KMS-11 (cell line): ENCODE measurements at regions not wholly inside any gene's neighbourhood (a gene's known extent, or its start where the extent isn't known, plus 50 kb on each side); places are given as distances from the start of the nearest gene placed in this dataset.

Experiments
- H2AFZ ChIP-seq: fragments of 200-600 bp; sonication (generic); 2 replicates; pipeline ENCODE4 v1.6.1; 2016; ENCODE audit warnings: antibody characterized with exemption, mixed run types, low read depth
- H3K27ac ChIP-seq: fragments of 200-600 bp; sonication (generic); 2 replicates; pipeline ENCODE4 v1.6.1; 2016; ENCODE audit warnings: mild to moderate bottlenecking, mixed run types
- H3K27me3 ChIP-seq: fragments of 200-600 bp; sonication (generic); 2 replicates; pipeline ENCODE4 v1.6.1; 2017; ENCODE audit warnings: mild to moderate bottlenecking, low read depth, mixed run types, moderate library complexity; ENCODE audit not compliant: insufficient read depth
- H3K36me3 ChIP-seq: fragments of 200-600 bp; sonication (generic); 2 replicates; pipeline ENCODE4 v1.6.1; 2017; ENCODE audit warnings: mild to moderate bottlenecking, mixed run types; ENCODE audit not compliant: insufficient read depth
- H3K4me1 ChIP-seq: fragments of 200-600 bp; sonication (generic); 2 replicates; pipeline ENCODE4 v1.6.1; 2016; ENCODE audit warnings: mild to moderate bottlenecking, low read depth, mixed run types; ENCODE audit not compliant: poor library complexity, severe bottlenecking
- H3K4me2 ChIP-seq: fragments of 200-600 bp; sonication (generic); 2 replicates; pipeline ENCODE4 v1.7.0; 2016; ENCODE audit warnings: mild to moderate bottlenecking, mixed run types
- H3K4me3 ChIP-seq: fragments of 200-600 bp; sonication (generic); IDR thresholded peaks from 2 replicates; pipeline ENCODE4 v1.6.1; 2017; ENCODE audit warnings: low read depth, low read length, mixed read lengths; ENCODE audit not compliant: insufficient read depth
- H3K79me2 ChIP-seq: fragments of 200-600 bp; sonication (generic); 2 replicates; pipeline ENCODE4 v1.6.1; 2016; ENCODE audit warnings: low read depth, mixed run types; ENCODE audit not compliant: insufficient read depth
- H3K9ac ChIP-seq: fragments of 200-600 bp; sonication (generic); 2 replicates; pipeline ENCODE4 v1.6.1; 2016; ENCODE audit warnings: mild to moderate bottlenecking, mixed run types
- H4K20me1 ChIP-seq: fragments of 200-600 bp; sonication (generic); 2 replicates; pipeline ENCODE4 v1.6.1; 2016; ENCODE audit warnings: mild to moderate bottlenecking, mixed run types; ENCODE audit not compliant: insufficient read depth
- TF ChIP-seq, protein P1 (sequence below): fragments of 200-600 bp; sonication (generic); conservative IDR thresholded peaks from 2 replicates; pipeline ENCODE4 v1.6.1; 2017; ENCODE audit warnings: low read depth, mild to moderate bottlenecking, antibody characterized with exemption, low read length, moderate library complexity, mixed read lengths

- no peak overlapping the region for H3K4me2 ChIP-seq
- no peak overlapping the region for H2AFZ ChIP-seq
- H3K36me3 ChIP-seq = no peaks in the 10 kb centered on the region
- H4K20me1 ChIP-seq = no peaks in the 10 kb centered on the region
- H3K27ac ChIP-seq = no peak overlapping the region
- H3K27me3 ChIP-seq = no peaks in the 10 kb centered on the region
- peaks cover 7% of the 10 kb centered on the region for H3K4me1 ChIP-seq
- no peak overlapping the region for H3K4me3 ChIP-seq
- TF ChIP-seq, protein P1, sequence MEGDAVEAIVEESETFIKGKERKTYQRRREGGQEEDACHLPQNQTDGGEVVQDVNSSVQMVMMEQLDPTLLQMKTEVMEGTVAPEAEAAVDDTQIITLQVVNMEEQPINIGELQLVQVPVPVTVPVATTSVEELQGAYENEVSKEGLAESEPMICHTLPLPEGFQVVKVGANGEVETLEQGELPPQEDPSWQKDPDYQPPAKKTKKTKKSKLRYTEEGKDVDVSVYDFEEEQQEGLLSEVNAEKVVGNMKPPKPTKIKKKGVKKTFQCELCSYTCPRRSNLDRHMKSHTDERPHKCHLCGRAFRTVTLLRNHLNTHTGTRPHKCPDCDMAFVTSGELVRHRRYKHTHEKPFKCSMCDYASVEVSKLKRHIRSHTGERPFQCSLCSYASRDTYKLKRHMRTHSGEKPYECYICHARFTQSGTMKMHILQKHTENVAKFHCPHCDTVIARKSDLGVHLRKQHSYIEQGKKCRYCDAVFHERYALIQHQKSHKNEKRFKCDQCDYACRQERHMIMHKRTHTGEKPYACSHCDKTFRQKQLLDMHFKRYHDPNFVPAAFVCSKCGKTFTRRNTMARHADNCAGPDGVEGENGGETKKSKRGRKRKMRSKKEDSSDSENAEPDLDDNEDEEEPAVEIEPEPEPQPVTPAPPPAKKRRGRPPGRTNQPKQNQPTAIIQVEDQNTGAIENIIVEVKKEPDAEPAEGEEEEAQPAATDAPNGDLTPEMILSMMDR = no peak
- no peaks in the 10 kb centered on the region for H3K79me2 ChIP-seq
- H3K9ac ChIP-seq = no peak overlapping the region
These were observed 725.8 kb upstream of the KIRREL3 start for GRCh38 chr11:127726367-127726766.

GRCh38 chr11:127723714-127724113 lies 723.1 kb upstream of the KIRREL3 start:
- Histone ChIP-seq H4K20me1 (no peaks in the 10 kb centered on the region), H3K9ac (no peak overlapping the region), H3K4me2 (no peak overlapping the region), H3K4me3 (no peak overlapping the region), H2AFZ (no peak overlapping the region), H3K27me3 (no peaks in the 10 kb centered on the region), H3K36me3 (no peaks in the 10 kb centered on the region), H3K27ac (no peak overlapping the region), H3K79me2 (no peaks in the 10 kb centered on the region), H3K4me1 (peaks cover 7% of the 10 kb centered on the region)
- TF ChIP-seq, protein P1 = no peak

DNA sequence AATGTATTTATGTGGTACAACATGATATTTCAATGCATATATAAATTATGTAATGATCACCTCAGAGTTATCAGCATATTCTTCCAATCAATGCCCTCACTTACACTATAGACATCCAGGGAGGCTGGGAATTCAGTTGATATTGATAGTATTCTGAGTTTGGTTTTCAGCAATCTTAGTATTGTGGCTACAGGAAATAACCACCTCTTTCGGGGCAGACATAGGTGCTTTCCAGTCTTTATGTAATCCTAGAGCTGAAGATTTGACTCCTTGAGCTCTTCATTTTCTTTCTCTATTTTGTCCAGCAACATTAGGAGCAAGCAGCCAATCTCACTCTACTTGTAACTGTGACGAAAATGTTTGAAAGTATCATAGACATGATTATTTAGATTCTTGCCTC lies 712.7 kb upstream of the KIRREL3 start:
- H4K20me1 ChIP-seq = no peaks in the 10 kb centered on the region
- no peak overlapping the region for H3K4me2 ChIP-seq
- no peak overlapping the region for H3K27ac ChIP-seq
- H3K36me3 ChIP-seq = no peaks in the 10 kb centered on the region
- H2AFZ ChIP-seq = no peak overlapping the region
- H3K4me3 ChIP-seq = no peak overlapping the region
- no peaks in the 10 kb centered on the region for H3K4me1 ChIP-seq
- no peak overlapping the region for H3K9ac ChIP-seq
- TF ChIP-seq, protein P1 = no peak
- no peaks in the 10 kb centered on the region for H3K79me2 ChIP-seq
- no peaks in the 10 kb centered on the region for H3K27me3 ChIP-seq

GRCh38 chr11:127711748-127712147 lies 711.2 kb upstream of the KIRREL3 start:
- H2AFZ ChIP-seq = no peak overlapping the region

More at GRCh38 chr11:127711748-127712147, 711.2 kb upstream of the KIRREL3 start:
- no peaks in the 10 kb centered on the region for H3K36me3 ChIP-seq
- H3K27me3 ChIP-seq = no peaks in the 10 kb centered on the region
- no peak overlapping the region for H3K27ac ChIP-seq
- TF ChIP-seq, protein P1 = no peak
- no peak overlapping the region for H3K4me3 ChIP-seq
- no peak overlapping the region for H3K4me2 ChIP-seq
- no peaks in the 10 kb centered on the region for H4K20me1 ChIP-seq
- H3K79me2 ChIP-seq = no peaks in the 10 kb centered on the region
- no peaks in the 10 kb centered on the region for H3K4me1 ChIP-seq
- H3K9ac ChIP-seq = no peak overlapping the region
